H9 (cell line): ENCODE measurements at regions not wholly inside any gene's neighbourhood (a gene's known extent, or its start where the extent isn't known, plus 50 kb on each side); places are given as distances from the start of the nearest gene placed in this dataset.

ENCODE experiments used
- DNase-seq: peaks from one replicate; pipeline ENCODE4 v3.0.0-alpha.2; 2017
- H2AFZ ChIP-seq: one replicate; pipeline ENCODE4 v1.6.1; 2013; ENCODE audit warnings: mild to moderate bottlenecking, low read length, control low read depth, moderate library complexity
- H2AK5ac ChIP-seq: 2 replicates; pipeline ENCODE4 v1.6.1; 2013; ENCODE audit warnings: low read length, control low read depth, mixed read lengths; ENCODE audit not compliant: insufficient read length
- H2BK120ac ChIP-seq: one replicate; pipeline ENCODE4 v1.6.1; 2013; ENCODE audit warnings: low read depth, mild to moderate bottlenecking, low read length, control low read depth, inconsistent platforms; ENCODE audit not compliant: poor library complexity, severe bottlenecking
- H2BK12ac ChIP-seq: 2 replicates; pipeline ENCODE4 v1.6.1; 2013; ENCODE audit warnings: low read length, control low read depth, mixed read lengths, low read depth; ENCODE audit not compliant: insufficient read length
- H2BK15ac ChIP-seq: 2 replicates; pipeline ENCODE4 v1.6.1; 2013; ENCODE audit warnings: low read depth, low read length, control low read depth
- H2BK20ac ChIP-seq: one replicate; pipeline ENCODE4 v1.6.1; 2013; ENCODE audit warnings: low read depth, mild to moderate bottlenecking, low read length, control low read depth, inconsistent platforms; ENCODE audit not compliant: poor library complexity, severe bottlenecking
- H2BK5ac ChIP-seq: 2 replicates; pipeline ENCODE4 v1.6.1; 2013; ENCODE audit warnings: low read length, control low read depth, mixed read lengths; ENCODE audit not compliant: insufficient read length
- H3K14ac ChIP-seq: 2 replicates; pipeline ENCODE4 v1.6.1; 2013; ENCODE audit warnings: low read length, control low read depth; ENCODE audit not compliant: insufficient read depth
- H3K18ac ChIP-seq: 2 replicates; pipeline ENCODE4 v1.6.1; 2013; ENCODE audit warnings: low read depth, mild to moderate bottlenecking, mixed read lengths, low read length, control low read depth; ENCODE audit not compliant: insufficient read length
- H3K23ac ChIP-seq: 2 replicates; pipeline ENCODE4 v1.6.1; 2013; ENCODE audit warnings: low read length, control low read depth, mixed read lengths, low read depth; ENCODE audit not compliant: insufficient read length
- H3K23me2 ChIP-seq: 2 replicates; pipeline ENCODE4 v1.6.1; 2013; ENCODE audit warnings: low read depth, mild to moderate bottlenecking, mixed read lengths, low read length, control low read depth; ENCODE audit not compliant: insufficient read length, poor library complexity, severe bottlenecking
- H3K27ac ChIP-seq: 2 replicates; pipeline ENCODE4 v1.5.1; 2013; ENCODE audit warnings: low read length, control low read depth, mixed read lengths, low read depth; ENCODE audit not compliant: insufficient read length
- H3K27me3 ChIP-seq: 2 replicates; pipeline ENCODE4 v1.6.1; 2013; ENCODE audit warnings: low read length, control low read depth, inconsistent platforms; ENCODE audit not compliant: insufficient read depth
- H3K4ac ChIP-seq: 2 replicates; pipeline ENCODE4 v1.6.1; 2013; ENCODE audit warnings: low read depth, mild to moderate bottlenecking, control low read depth, inconsistent platforms, low read length, moderate library complexity
- H3K4me1 ChIP-seq: 2 replicates; pipeline ENCODE4 v1.6.1; 2013; ENCODE audit warnings: low read length, control low read depth, inconsistent platforms; ENCODE audit not compliant: insufficient read depth
- H3K4me2 ChIP-seq: 2 replicates; pipeline ENCODE4 v1.6.1; 2013; ENCODE audit warnings: low read length, control low read depth, mixed read lengths; ENCODE audit not compliant: insufficient read length, insufficient read depth
- H3K56ac ChIP-seq: 2 replicates; pipeline ENCODE4 v1.6.1; 2013; ENCODE audit warnings: low read depth, mild to moderate bottlenecking, mixed read lengths, low read length, control low read depth; ENCODE audit not compliant: insufficient read length
- H3K79me1 ChIP-seq: 2 replicates; pipeline ENCODE4 v1.6.1; 2013; ENCODE audit warnings: low read depth, mild to moderate bottlenecking, moderate library complexity, low read length, control low read depth, inconsistent platforms; ENCODE audit not compliant: insufficient read depth, poor library complexity, severe bottlenecking
- H3K79me2 ChIP-seq: 2 replicates; pipeline ENCODE4 v1.6.1; 2013; ENCODE audit warnings: low read length, control low read depth, inconsistent platforms; ENCODE audit not compliant: insufficient read depth
- H3K9ac ChIP-seq: 2 replicates; pipeline ENCODE4 v1.6.1; 2013; ENCODE audit warnings: low read length, control low read depth, mixed read lengths; ENCODE audit not compliant: insufficient read length; ENCODE audit errors: extremely low read depth
- H3K9me3 ChIP-seq: one replicate; pipeline ENCODE4 v1.6.1; 2013; ENCODE audit warnings: low read depth, low read length, inconsistent platforms; ENCODE audit not compliant: control insufficient read depth
- H3T11ph ChIP-seq: one replicate; pipeline ENCODE4 v1.6.1; 2013; ENCODE audit warnings: mild to moderate bottlenecking, low read length, control low read depth, inconsistent platforms
- H4K20me1 ChIP-seq: one replicate; pipeline ENCODE4 v1.6.1; 2013; ENCODE audit not compliant: control insufficient read depth, insufficient read length, insufficient read depth
- H4K5ac ChIP-seq: 2 replicates; pipeline ENCODE4 v1.6.1; 2013; ENCODE audit warnings: low read depth, mild to moderate bottlenecking, mixed read lengths, low read length, control low read depth; ENCODE audit not compliant: insufficient read length
- H4K8ac ChIP-seq: replicated peaks from 2 replicates; pipeline ENCODE4 v1.6.1; 2013; ENCODE audit warnings: low read length, control low read depth, mixed read lengths, low read depth; ENCODE audit not compliant: insufficient read length
- H4K91ac ChIP-seq: 2 replicates; pipeline ENCODE4 v1.6.1; 2013; ENCODE audit warnings: low read depth, mild to moderate bottlenecking, moderate library complexity, mixed read lengths, low read length, control low read depth; ENCODE audit not compliant: insufficient read length
- H3K27ac Mint-ChIP-seq, 3 experiments: 2 replicates in 2 of 3; 3 replicates in 1 of 3; pipeline ENCODE4 v1.8.0; 2020 to 2021; ENCODE audit warnings: mixed read lengths in 3 of 3, mild to moderate bottlenecking in 1 of 3, moderate library complexity in 1 of 3
- H3K27me3 Mint-ChIP-seq: 2 replicates; pipeline ENCODE4 v1.8.0; 2021; ENCODE audit warnings: low read depth, mild to moderate bottlenecking, moderate library complexity, mixed read lengths
- H3K36me3 Mint-ChIP-seq, 3 experiments: 2 replicates in 2 of 3; 3 replicates in 1 of 3; pipeline ENCODE4 v1.8.0; 2020 to 2021; ENCODE audit warnings: low read depth in 3 of 3, mixed read lengths in 3 of 3; ENCODE audit not compliant: insufficient read depth in 1 of 3
- H3K4me1 Mint-ChIP-seq, 2 experiments: 2 replicates each; pipeline ENCODE4 v1.8.0; 2020; ENCODE audit warnings: mixed read lengths in 2 of 2
- H3K4me3 Mint-ChIP-seq, 2 experiments: 2 replicates in 1 of 2; 3 replicates in 1 of 2; pipeline ENCODE4 v1.8.0; 2020 to 2021; ENCODE audit warnings: mild to moderate bottlenecking in 2 of 2, mixed read lengths in 2 of 2, moderate library complexity in 1 of 2
- H3K9me3 Mint-ChIP-seq, 2 experiments: 2 replicates in 1 of 2; 3 replicates in 1 of 2; pipeline ENCODE4 v1.8.0; 2020; ENCODE audit warnings: mild to moderate bottlenecking in 2 of 2, mixed read lengths in 2 of 2, moderate library complexity in 1 of 2
- CTCF ChIP-seq: fragments of 200-600 bp; sonication (generic); conservative IDR thresholded peaks from 3 replicates; pipeline ENCODE4 v1.8.0; 2021; ENCODE audit warnings: antibody characterized with exemption, mild to moderate bottlenecking
- WGBS: extraction: QIAGEN DNeasy Blood & Tissue Kit; methylation state at CpG from one replicate; pipeline ENCODE4 v1.1.7; 2013; ENCODE audit warnings: missing lambda C conversion rate, low lambda C conversion rate, mixed read lengths; ENCODE audit not compliant: insufficient read length; ENCODE audit errors: extremely low coverage; 5-methylcytosine and 5-hydroxymethylcytosine counted together

GRCh38 chr15:99454107-99454809, 111.5 kb upstream of the MEF2A start:
- Histone ChIP-seq H2BK15ac (no peak overlapping the region), H4K20me1 (no peaks in the 10 kb centered on the region), H3K9me3 (no peaks in the 10 kb centered on the region), H3K27me3 (no peaks in the 10 kb centered on the region), H3K23ac (no peak overlapping the region), H4K91ac (no peak overlapping the region), H2BK12ac (no peak overlapping the region), H4K5ac (no peak overlapping the region), H2BK5ac (no peak overlapping the region), H3K56ac (no peak overlapping the region), H4K8ac (no peak overlapping the region), H2AFZ (no peak overlapping the region), H3K4me2 (no peak overlapping the region), H2AK5ac (no peak overlapping the region), H2BK120ac (no peak overlapping the region), H3K18ac (no peak overlapping the region), H3K4ac (no peak overlapping the region), H3K9ac (no peak overlapping the region), H3K79me1 (no peaks in the 10 kb centered on the region), H3K79me2 (no peaks in the 10 kb centered on the region), H3K27ac (no peak overlapping the region), H3K14ac (no peak overlapping the region), H3T11ph (no peak overlapping the region), H3K23me2 (no peaks in the 10 kb centered on the region), H3K4me1 (no peaks in the 10 kb centered on the region), H2BK20ac (no peak overlapping the region)
- H3K9me3 Mint-ChIP-seq: peaks cover 0 to 3% of the 10 kb centered on the region in 2 experiments; a peak in 1 of 5 replicates
- peaks cover 3 to 8% of the 10 kb centered on the region in 2 experiments; a peak in 2 of 4 replicates for H3K4me1 Mint-ChIP-seq
- H3K27me3 Mint-ChIP-seq: no peaks in the 10 kb centered on the region; the same call in 1 of the 2 replicates
- H3K36me3 Mint-ChIP-seq: no peaks in the 10 kb centered on the region
- no peak overlapping the region; a peak in 1 of 7 replicates for H3K27ac Mint-ChIP-seq
- no peak for TF ChIP-seq CTCF
- H3K4me3 Mint-ChIP-seq: no peak overlapping the region
- no CpG with 5 or more reads among the region's 6 CpGs for WGBS
- DNase-seq: no peak
